Pancreas (tissue), 10 donors: ENCODE measurements at regions not wholly inside any gene's neighbourhood (a gene's known extent, or its start where the extent isn't known, plus 50 kb on each side); places are given as distances from the start of the nearest gene placed in this dataset.

Source experiments
- ATAC-seq, 4 donors: fragments of 200-7000 bp; cut with Tn5 transposase; one replicate each; pipeline versions ENCODE4 v1.8.0 to v1.9.1; 2020; ENCODE audit warnings: mild to moderate bottlenecking in 4 of 4, moderate library complexity in 4 of 4
- DNase-seq, 6 donors: peaks; one replicate each; pipeline ENCODE4 v3.0.0-alpha.2; 2020
- FAIRE-seq: peaks from 2 replicates; lab custom pipeline; 2012; peaks lifted over from hg19 to GRCh38; lab: Jason Lieb, UNC
- H3K27ac ChIP-seq, 4 donors: fragments of 200-600 bp; sonication (generic); 1 replicate in 3 of 4; 2 replicates in 1 of 4; pipeline versions ENCODE4 v1.5.0 to v1.8.0; 2020
- H3K27me3 ChIP-seq, 4 donors: fragments of 200-600 bp; one replicate each; pipeline ENCODE4 v1.8.0; 2021
- H3K36me3 ChIP-seq, 3 donors: fragments of 200-600 bp; sonication (generic) in 1 of 3; one replicate each; pipeline versions ENCODE4 v1.5.0 to v1.8.0; 2020 to 2021
- H3K4me1 ChIP-seq, 3 donors: fragments of 200-600 bp; one replicate each; pipeline ENCODE4 v1.8.0; 2021
- H3K4me3 ChIP-seq, 4 donors: fragments of 200-600 bp; sonication (generic) in 2 of 4; one replicate each; pipeline versions ENCODE4 v1.5.0 to v1.8.0; 2020 to 2021
- H3K9me3 ChIP-seq, 4 donors: fragments of 200-600 bp; one replicate each; pipeline ENCODE4 v1.8.0; 2021
- CTCF ChIP-seq, 4 donors: fragments of 200-600 bp; sonication (generic) in 3 of 4; IDR thresholded peaks; one replicate each; pipeline versions ENCODE4 v1.5.0 to v1.8.0; 2021; ENCODE audit warnings: antibody characterized with exemption in 4 of 4
- WGBS, 2 donors: extraction: QIAGEN DNeasy Blood & Tissue Kit; methylation state at CpG; one replicate each; pipeline ENCODE4 v1.1.7; 2013; 5-methylcytosine and 5-hydroxymethylcytosine counted together
- intact Hi-C, 3 donors: fragments of 100-400 bp; cut with DNase I; formaldehyde crosslinking; loops; one replicate each; pipeline versions ENCODE4 v1.11.1 to v1.14.2; 2022
- donor health status: healthy with polysubstance abuse.
- donor health status: DM: no; HTN: no; CAD: no; lungs with moderate emphysema.
- donor health status: DM: no; HTN: no; CAD: no.
- donor health status: control.
- donor health status: control.
- donor health status: Bipolar disorder and iron deficiency.
- donor health status: DM: yes; HTN: yes; CAD: no.
- donor health status: DM: no; HTN: no; CAD: no.
- donor health status: DM: no; HTN: no; CAD: no.
- donor health status: DM: yes; HTN: yes; CAD: no.

GRCh38 chr2:198662905-198663304 lies 794.8 kb downstream of the SATB2 start:
- FAIRE-seq: no peak

GRCh38 chr2:198660501-198660900 lies 797.2 kb downstream of the SATB2 start:
- Histone ChIP-seq H3K27ac (no peak overlapping the region), H3K36me3 (no peaks in the 10 kb centered on the region), H3K27me3 (no peaks in the 10 kb centered on the region), H3K9me3 (no peaks in the 10 kb centered on the region), H3K4me1 (no peaks in the 10 kb centered on the region), H3K4me3 (no peak overlapping the region)
- FAIRE-seq (no peak), DNase-seq (no peak), ATAC-seq (no peak)
- 54 to 75% methylated on average over 3 of the region's 3 CpGs for WGBS, 2 donors
- intact Hi-C loops: no loop called here
- no peak for TF ChIP-seq CTCF (IDR thresholded peaks at IDR 0.05)

More at GRCh38 chr2:198662905-198663304, 794.8 kb downstream of the SATB2 start:
- Histone ChIP-seq H3K36me3 (no peaks in the 10 kb centered on the region), H3K4me1 (no peaks in the 10 kb centered on the region), H3K9me3 (no peaks in the 10 kb centered on the region), H3K27me3 (no peaks in the 10 kb centered on the region), H3K27ac (no peak overlapping the region), H3K4me3 (no peak overlapping the region)
- no peak for DNase-seq
- intact Hi-C loops: no loop called here
- no peak for ATAC-seq
- no peak for TF ChIP-seq CTCF (IDR thresholded peaks at IDR 0.05)
- 57 to 66% methylated on average over 4 of the region's 4 CpGs for WGBS, 2 donors

- FAIRE-seq: no peak
- intact Hi-C loops: no loop called here
- TF ChIP-seq CTCF (IDR thresholded peaks at IDR 0.05): no peak
- no peaks in the 10 kb centered on the region for H3K4me1 ChIP-seq
- H3K9me3 ChIP-seq: no peaks in the 10 kb centered on the region
- H3K36me3 ChIP-seq: no peaks in the 10 kb centered on the region
- H3K27ac ChIP-seq: no peak overlapping the region
- ATAC-seq: no peak
- no peak overlapping the region for H3K4me3 ChIP-seq
- no peak for DNase-seq
- H3K27me3 ChIP-seq: no peaks in the 10 kb centered on the region
- 68 to 71% methylated on average over 5 of the region's 5 CpGs for WGBS, 2 donors
Measured at GRCh38 chr2:198659096-198659870, 798.5 kb downstream of the SATB2 start.

- DNase-seq: no peak
Measured at GRCh38 chr2:198657512-198658121, 800.1 kb downstream of the SATB2 start.

More at GRCh38 chr2:198657512-198658121, 800.1 kb downstream of the SATB2 start:
- H3K4me1 ChIP-seq: no peaks in the 10 kb centered on the region
- no peak overlapping the region for H3K4me3 ChIP-seq
- TF ChIP-seq CTCF (IDR thresholded peaks at IDR 0.05): no peak
- H3K9me3 ChIP-seq: no peaks in the 10 kb centered on the region
- H3K27ac ChIP-seq: no peak overlapping the region
- H3K27me3 ChIP-seq: no peaks in the 10 kb centered on the region
- no peak for ATAC-seq
- intact Hi-C loops: no loop called here
- 17 to 20% methylated on average over 6 of the region's 6 CpGs for WGBS, 2 donors
- H3K36me3 ChIP-seq: no peaks in the 10 kb centered on the region
- no peak for FAIRE-seq
